ENCODE measurements at regions not wholly inside any gene's neighbourhood (a gene's known extent, or its start where the extent isn't known, plus 50 kb on each side); places are given as distances from the start of the nearest gene placed in this dataset.
"Not testable (repeated sequence)": the region's sequence is repeated elsewhere in the genome, so short reads cannot be mapped to it uniquely, and the experiment has no call there.

DNA sequence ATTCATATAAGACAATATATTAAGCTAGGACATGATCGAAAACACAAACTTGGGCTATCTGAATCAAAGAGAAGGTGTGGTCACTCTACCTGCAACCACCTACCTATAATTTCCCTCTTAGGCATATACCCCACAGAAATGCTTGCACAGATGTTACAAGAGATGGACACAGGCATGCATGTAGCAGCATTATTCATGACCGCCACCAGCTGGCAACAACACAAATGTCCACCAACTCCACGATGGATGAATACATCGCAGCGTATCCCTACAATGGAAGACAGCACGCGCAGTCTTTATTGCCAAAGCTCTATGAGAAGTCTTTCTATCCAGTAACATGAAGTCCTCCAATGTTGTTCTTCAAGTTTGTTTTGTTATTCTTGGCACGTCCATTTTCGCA is 90.8 kb downstream of the ARL4C start:
- no peak for DNase-seq (ENCODE audit: low spot score)

DNA sequence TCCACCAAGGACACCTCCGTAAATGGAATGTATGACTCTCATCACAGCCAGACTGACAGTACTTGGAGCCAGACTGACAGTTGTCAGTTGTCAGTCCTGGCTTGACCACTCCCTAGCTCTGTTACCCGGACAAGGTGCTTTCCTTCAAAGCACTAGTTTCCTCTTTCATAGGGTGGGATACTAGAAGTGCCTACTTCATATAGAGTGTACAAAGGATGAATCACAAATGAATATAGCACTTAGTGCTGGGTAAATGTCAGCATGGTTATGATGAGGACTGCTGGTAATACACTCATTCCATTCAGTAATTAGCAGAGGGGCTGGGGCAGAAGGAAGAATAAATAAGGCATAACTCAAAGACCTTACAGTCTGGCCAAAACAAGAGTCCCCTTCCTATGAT is 91.4 kb downstream of the ARL4C start:
- no peak for DNase-seq (ENCODE audit: low spot score)

DNA sequence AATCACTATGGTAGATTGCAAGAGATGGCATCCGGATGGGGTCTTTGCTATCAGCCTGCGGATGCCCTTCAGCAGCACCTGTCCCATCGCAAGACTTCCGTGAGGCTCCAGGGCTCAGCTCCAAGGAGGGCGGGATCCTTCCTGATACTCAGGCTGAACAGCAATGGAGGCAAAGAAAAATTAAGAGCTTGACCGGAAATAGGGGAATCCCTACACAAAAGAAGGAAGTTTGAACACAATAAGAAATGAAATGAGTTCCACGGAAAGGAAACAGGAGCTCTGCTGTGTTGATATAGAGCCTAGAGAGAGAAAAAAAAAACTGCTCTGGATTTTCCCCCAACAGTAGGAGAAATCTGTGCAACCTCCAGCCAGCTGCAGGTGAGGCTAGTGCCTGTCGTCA is 91.9 kb downstream of the ARL4C start:
- no peak for DNase-seq (ENCODE audit: low spot score)

DNA sequence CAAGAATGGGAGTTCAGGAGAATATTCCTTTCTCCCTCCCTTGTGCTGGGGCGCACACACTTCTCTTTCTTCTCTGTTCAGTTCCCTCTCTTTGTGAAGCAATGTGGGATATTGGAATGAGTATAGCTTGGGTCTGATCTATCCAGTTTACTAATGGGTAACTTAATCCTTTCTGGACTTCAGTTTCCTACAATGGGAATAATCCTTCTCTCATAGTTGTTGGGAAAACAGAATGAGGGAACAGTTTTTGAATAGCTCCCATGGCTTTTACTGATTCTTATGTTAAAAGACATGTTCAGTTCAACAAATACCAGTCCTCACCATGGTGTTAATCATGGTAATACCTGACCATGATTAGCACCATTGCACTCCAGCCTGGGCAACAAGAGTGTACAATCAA is 93.1 kb downstream of the ARL4C start:
- DNase-seq (ENCODE audit: low spot score), result no peak

DNA sequence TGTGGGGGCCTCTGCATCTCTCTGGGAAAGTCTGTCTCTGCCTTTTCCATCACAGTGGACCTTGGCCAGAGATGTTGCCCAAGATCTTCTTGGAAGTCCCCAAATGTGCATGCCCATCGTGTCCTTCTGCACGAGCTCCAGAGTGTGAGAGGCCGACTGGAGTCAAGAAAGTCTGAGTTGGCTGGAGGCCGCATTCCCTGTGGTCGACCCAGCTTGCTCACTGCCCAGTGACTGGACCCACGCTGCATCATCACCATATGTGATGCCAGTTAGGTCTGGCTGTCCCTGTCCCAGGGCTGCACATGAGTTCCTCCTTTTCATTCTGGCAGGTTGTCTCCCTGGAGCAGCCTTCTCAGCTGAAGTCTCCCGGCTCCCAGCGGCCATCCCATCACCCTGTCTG is 93.8 kb downstream of the ARL4C start:
- DNase-seq (ENCODE audit: low spot score), result no peak

DNA sequence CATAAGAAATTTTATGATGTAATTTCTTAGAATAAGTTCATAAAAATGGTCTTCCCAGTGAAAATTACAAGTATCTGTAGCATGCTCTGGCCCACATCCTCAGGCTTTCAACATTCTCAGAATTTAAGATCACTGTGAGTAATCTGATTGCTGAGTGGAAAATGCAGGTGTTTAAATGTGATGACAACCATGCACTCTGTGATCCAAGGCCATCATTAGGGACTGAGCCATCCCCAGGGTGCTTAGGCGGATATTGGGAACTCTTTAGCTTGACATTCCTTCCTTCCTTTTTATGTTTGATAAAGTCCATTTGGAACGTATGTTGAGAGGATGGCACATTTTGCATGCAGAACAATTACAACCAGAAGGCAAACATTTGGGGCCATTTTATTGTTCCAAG is 95.5 kb downstream of the ARL4C start:
- DNase-seq (ENCODE audit: low spot score), result no peak

DNA sequence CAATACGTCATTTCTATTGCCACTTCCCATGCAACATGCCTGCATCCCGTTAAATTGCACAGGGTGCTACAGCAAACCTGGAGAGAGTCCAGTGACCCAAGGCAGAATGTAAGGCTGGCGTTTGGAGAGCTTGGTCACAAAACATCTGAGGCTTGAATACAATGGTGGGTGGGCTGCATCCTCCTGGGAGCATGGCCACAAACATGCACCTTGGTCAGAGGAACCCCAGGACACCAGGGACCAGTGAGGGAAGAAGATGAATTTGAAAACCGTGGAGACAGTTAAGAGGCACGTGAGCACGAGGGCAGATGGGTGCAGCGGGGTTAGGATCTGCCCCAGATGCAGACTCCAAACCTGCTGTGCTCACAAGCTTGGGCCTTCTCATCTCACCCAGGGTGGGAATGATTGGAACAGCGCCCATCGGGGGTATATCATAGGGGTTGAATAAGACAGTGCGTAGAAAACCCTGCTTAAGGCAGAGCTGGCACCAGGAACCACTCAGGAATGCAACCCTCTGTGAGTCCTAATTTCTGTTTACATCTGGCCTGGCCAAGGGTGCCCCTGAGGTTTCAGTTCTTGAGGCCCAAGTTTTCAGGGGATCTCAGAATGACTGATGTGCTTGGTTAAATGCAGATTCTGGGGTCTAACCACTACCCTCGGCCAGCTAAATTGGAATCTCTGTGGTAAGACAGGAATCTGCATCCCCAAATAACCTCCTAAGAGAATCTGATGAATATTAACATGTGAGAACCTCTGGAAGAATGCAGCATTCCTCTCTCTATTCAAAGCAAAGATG is 97.2 kb downstream of the ARL4C start:
- no peak for DNase-seq (ENCODE audit: low spot score)

DNA sequence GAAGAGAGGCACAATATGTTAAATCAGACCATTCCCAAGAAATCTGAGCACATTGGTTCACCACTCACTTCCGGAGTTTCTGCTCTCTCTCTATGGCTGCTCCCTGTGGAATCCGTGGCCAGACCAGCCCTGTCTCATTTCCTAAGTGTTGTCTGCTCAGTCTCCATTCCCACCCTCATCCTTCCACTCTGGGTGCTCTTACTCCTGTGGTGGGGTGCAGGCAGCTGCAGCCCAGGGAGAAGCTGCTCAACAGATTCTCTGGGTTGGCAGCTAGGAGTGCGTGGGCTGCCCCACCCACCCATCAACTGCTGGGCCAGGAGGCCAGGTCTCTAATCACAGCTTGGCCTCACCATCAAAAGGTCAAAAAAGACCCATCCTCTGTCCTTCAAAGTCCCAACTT is 98.3 kb downstream of the ARL4C start:
- no peak for DNase-seq (ENCODE audit: low spot score)

DNA sequence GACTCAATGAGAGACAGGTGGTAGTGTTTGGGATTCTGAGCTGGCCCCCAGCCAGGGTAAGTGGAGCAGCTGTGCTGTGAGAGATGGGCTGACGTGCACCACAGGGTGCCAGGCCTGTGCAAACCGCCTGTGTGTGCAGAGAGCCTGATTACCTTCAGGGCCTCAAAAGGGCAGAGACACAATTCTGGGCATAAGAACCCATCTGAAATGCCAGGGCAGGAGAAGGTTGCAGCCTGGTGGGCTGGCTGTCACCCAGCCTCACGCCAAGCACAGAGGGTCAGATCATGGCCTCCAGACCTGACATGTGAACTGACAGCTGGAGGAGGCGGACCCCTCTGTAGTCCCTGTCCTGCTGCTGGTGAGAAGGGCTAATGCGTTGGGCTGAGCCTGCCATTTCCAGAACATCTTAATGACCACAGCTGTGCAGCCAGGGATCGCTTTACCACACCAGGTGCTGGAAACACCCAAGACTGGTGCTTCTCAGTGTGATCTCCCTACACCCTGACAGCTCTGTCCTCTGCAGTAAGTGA is 100.9 kb downstream of the ARL4C start:
- no peak for DNase-seq (ENCODE audit: low spot score)

DNA sequence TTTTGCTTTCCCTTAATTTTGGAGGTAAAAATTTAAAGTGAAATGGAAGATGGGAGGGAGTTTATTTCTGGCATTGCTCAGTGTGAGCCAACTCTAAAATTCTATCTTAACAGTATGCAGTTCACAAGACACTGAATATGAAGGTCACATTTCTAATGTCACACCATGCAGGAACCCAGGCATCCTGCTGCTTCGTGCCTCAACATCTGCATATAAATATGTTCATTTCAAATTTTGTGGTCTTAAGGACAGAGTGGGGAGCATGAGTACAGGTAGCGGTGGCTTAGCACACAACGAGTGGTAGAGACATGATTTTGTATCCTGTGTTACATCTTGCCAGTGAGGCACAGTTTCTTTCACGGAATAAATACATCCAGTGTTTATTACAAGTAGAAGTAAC is 102.4 kb downstream of the ARL4C start:
- DNase-seq (ENCODE audit: low spot score), result no peak

DNA sequence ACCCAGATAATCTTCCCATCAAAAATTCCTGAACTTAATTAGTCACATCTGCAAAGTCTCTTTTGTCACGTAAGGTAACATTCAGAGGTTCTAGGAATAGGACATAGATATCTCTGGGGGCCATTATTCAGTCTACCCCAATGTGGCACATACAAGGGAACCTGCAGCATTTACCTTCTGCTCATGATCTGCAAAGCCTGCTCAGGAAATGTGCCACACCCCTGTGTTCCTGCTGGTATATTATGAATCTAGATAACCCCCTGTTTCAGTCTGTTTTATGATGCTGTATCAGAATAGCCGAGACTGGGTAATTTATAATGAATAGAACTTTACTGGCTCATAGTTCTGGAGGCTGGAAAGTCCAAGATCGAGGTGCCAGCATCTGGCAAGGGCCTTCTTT is 103.5 kb downstream of the ARL4C start:
- DNase-seq (ENCODE audit: low spot score), result no peak

DNA sequence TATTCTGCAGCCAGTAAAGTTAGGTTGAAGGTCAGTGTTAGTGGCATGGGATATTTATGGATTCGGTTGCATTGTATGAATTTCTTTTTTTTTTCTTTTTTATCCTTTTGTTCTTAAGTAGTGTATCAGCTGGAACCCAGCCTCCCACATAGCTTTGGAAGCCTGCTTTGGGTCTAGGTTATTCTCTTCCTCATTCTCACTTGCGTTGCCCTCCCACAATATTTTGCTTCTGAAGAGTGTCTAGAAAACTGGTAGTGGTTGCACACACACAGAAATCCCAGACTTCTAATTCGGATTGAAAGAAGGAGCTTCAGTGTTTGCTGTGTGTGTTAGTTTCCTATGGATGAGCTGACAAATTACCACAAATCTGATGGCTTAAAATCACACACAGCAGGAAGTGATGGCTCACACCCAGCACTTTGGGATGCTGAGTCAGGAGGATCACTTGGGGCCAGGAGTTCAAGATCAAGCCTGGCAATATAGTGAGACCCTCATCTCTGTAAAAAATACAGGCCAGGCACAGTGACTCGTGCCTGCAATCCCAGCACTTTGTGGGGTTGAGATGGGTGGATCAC is 104.8 kb downstream of the ARL4C start:
- DNase-seq (ENCODE audit: low spot score), result no peak

DNA sequence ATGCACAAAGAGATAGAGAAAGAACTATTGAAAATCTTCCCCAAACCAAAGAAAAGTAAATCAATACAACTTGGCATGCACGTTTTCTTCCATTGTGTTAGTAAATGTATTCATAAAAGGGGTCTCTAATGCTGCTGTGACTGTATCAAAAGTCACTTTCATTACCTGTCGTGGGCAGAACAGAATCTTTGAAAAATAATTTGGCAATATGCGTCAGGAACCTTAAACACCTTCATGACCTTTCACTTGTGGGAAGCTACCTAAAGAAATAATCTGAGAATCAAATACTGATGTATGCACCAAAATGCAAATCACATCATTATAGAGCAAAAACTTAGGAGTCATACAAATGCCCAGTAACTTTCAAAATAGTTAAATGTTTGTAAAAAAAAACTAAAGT is 105.3 kb downstream of the ARL4C start:
- DNase-seq (ENCODE audit: low spot score), result no peak

DNA sequence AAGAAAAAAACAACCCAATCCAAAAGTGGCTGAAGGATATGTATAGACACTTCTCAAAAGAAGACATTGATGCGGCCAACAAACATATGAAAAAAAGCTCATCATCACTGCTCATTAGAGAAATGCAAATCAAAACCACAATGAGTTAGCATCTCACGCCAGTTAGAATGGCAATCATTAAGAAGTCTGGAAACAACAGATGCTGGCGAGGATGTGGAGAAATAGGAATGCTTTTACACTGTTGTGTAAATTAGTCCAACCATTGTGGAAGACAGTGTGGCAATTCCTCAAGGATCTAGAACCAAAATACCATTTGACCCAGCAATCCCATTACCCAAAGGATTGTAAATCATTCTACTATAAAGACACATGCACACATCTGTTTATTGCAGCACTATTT is 107.2 kb downstream of the ARL4C start:
- not testable (repeated sequence) for DNase-seq (ENCODE audit: low spot score)

DNA sequence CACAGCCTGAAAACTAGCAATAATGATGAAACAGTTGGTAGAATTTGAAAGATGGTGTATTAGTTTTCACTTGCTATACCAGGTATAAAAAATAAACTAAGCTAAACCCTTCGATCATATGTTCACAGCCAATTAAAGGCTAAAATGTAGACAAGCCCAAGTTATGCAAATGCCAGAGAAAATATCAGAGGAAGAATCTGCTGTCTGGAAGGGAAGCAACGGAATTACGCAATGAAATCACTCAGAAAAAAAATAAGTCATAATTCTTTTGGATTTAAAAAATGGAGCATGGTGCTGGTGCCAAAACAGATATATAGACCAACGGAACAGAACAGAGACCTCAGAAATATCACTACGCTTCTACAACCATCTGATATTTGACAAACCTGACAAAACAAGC is 108.3 kb downstream of the ARL4C start:
- no peak for DNase-seq (ENCODE audit: low spot score)

DNA sequence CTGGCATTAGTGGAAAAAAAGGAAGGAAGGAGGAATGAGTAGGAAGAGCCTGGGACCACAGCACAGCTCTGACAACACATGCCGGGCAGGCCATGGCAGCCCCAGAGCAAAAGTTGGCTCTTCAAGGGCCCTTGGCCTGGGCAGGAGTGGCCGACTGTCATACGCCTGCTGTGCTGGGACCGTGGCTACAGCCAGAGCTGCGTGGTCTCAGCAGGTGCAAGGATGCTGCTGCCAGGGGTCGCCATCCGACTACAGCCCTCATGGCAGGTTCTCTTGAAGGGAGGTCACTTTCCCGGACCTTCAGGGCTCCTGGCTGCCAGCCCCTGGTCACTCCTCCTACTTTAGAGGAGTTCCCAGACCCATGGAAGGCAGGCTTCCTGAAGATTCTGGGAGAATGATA is 109.9 kb downstream of the ARL4C start:
- DNase-seq (ENCODE audit: low spot score), result no peak

DNA sequence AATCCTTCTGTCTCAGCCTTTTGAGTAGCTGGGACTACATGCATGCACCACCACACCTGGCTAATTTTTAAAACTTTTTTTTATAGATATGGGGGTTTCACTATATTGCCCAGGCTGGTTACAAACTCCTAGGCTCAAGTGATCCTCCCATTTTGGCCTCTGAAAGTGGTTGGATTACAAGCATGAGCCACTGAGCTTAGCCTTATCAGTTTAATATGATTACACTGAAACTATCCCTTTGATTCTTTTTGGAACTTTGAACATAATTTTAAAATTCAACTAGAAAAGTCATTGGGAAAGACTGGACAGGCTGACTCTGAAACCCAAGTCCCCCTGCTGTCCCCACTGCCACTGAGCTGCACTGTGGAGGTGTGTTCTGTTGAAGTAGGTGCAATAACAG is 114.8 kb downstream of the ARL4C start:
- DNase-seq (ENCODE audit: low spot score), result no peak

DNA sequence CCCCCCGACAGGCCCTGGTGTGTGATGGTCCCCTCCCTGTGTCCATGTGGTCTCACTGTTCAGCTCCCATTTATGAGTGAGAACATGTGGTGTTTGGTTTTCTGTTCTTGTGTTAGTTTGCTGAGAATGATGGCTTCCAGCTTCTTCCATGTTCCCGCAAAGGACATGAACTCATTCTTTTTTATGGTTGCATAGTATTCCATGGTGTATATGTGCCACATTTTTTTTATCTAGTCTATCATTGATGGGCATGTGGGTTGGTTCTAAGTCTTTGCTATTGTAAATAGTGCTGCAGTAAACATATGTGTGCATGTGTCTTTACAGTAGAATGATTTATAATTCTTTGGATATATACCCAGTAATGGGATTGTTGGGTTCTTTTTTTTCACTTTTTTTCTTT is 117.9 kb downstream of the ARL4C start:
- not testable (repeated sequence) for DNase-seq (ENCODE audit: low spot score)

DNA sequence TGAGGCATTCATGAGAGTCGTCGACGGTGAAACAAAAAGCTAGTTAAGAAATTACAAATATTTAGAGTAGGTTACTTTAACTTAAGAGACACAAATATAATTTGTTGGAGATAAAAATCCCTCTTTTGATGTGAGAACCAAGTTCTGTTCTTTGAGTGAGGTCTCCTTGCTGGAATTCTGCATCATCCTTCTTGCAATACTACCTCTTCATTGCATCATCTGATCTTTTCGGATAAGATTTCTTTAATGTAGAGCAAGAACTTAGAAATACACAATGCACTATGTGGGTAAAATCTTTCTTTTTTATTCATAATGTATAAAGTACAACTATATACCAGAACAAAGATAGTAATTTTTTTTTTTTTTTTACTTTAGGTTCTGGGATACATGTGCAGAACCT is 118.4 kb downstream of the ARL4C start:
- no peak for DNase-seq (ENCODE audit: low spot score)

DNA sequence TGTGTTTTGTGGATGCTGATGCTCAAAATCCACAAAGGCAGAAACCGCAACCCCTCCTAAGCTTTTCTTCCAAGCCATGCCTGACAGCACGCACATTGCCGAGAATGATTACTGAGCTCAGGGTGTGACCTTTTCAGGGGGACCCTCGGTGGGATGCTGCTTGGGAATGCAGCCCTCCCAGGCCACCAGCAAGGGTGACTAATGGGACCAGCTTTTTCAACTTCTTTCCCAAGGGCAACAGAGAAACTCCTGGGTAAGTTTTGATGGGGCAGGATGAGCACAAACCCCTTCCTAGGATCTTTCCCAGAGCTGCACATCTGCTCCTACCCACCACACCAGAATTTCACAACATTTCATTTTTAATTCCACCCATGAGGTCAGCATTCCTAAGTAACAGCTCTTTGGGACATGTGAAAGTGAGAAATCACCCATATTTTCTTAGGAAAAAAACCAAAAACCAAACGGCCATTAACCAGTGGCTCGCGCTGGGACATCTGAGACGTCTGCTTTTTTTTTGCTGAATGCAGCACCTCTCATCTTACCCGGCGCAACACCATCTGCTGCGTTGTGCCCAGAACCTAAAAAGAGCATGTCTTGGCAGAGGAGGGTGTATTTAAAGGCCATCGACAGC is 119.0 kb downstream of the ARL4C start:
- DNase-seq (ENCODE audit: low spot score), result no peak

DNA sequence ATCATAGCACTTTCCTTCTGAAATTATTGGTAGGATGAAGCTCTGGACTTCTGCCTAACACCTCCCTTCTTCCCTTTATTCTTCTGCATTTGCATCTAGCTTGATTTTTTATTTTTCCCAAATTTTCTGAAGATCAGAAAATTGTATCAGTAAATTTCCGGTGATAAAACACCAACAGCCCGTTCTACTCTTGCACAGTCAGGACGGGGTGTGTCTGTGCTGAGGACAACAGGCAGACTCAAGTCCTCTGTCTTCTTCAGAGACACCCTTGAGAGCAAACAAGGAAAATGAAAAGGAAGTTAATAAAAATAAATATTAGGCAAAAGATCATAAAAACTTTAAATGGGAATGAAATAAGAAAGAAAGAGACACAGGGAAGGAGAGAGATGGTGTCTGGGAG is 120.7 kb downstream of the ARL4C start:
- no peak for DNase-seq (ENCODE audit: low spot score)

DNA sequence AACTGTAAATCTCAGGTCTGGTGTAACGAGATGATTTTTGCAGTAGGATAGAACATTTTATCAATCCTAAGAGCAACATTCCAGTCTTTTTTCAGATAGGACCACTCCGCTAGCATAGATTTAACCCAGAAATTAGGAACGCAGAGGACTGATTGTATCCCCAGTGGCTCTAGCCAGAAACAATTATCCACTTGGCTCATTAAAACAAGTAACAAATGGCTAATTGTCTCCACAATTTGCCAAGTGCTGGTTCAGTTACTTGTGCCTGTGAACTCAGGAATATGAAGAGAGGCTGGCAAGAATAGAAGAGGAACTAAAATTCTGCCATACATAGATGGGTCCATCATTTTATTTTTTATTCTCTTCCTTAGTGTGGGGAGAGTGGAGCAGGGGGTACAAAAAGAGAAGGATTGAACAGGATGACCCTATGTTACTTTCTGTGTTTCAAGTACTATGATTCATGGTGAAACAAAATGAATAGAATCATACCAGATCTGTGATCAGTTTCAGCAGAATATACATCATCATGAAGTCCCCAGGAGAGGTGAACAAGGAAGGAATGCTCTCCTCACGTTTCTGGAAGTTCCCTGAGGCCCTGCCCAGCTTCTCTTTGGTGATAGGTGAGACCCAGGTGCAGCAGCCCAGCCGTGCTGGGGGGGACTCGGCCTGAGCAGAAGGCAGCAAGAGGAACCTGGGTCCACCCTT is 121.6 kb downstream of the ARL4C start:
- DNase-seq (ENCODE audit: low spot score), result no peak

DNA sequence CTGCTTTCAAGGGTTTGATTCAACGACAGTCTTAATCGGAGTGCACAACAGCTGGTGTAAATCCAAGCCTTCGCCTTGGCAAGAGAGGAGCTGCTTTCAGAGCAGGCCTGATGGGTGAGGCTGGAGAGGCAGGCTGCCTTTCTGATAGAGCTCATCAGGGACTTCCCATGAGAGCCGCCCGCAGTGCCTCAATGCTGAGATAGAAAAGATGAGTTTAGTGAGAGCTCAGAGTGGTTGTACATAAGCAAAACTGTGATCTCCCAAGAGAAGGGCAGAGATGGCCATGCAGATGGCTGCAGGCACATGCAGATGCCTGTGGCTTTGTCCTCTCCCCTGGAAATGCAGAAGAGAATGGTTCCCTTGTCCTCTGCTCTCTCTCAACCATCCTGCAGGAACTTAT is 122.1 kb downstream of the ARL4C start:
- DNase-seq (ENCODE audit: low spot score), result no peak
